Esophagus (tissue), 2 donors: ENCODE measurements at regions not wholly inside any gene's neighbourhood (a gene's known extent, or its start where the extent isn't known, plus 50 kb on each side); places are given as distances from the start of the nearest gene placed in this dataset.

Source experiments
- H3K27ac ChIP-seq, 2 donors: one replicate each; pipeline ENCODE4 v1.5.1; 2013; ENCODE audit warnings: low read depth in 2 of 2, mild to moderate bottlenecking in 2 of 2, inconsistent platforms in 1 of 2, low read length in 1 of 2, moderate library complexity in 1 of 2
- H3K27me3 ChIP-seq, 2 donors: one replicate each; pipeline ENCODE4 v1.6.1; 2013; ENCODE audit warnings: low read length in 2 of 2, control low read depth in 1 of 2, mild to moderate bottlenecking in 1 of 2; ENCODE audit not compliant: insufficient read depth in 2 of 2, control insufficient read depth in 1 of 2
- H3K36me3 ChIP-seq, 2 donors: one replicate each; pipeline ENCODE4 v1.6.1; 2013; ENCODE audit warnings: low read length in 1 of 2; ENCODE audit not compliant: control insufficient read depth in 2 of 2, insufficient read depth in 2 of 2
- H3K4me1 ChIP-seq, 2 donors: one replicate each; pipeline ENCODE4 v1.6.1; 2013; ENCODE audit warnings: low read length in 1 of 2; ENCODE audit not compliant: control insufficient read depth in 2 of 2, insufficient read depth in 2 of 2
- H3K4me3 ChIP-seq, 2 donors: one replicate each; pipeline ENCODE4 v1.5.1; 2013; ENCODE audit warnings: low read length in 2 of 2, mild to moderate bottlenecking in 2 of 2, low read depth in 1 of 2, moderate library complexity in 1 of 2
- H3K9me3 ChIP-seq, 2 donors: one replicate each; pipeline ENCODE4 v1.6.1; 2013; ENCODE audit warnings: mild to moderate bottlenecking in 2 of 2, low read depth in 1 of 2, low read length in 1 of 2, moderate library complexity in 1 of 2; ENCODE audit not compliant: control insufficient read depth in 2 of 2, insufficient read depth in 1 of 2
- WGBS, 2 donors: extraction: QIAGEN DNeasy Blood & Tissue Kit; methylation state at CpG; one replicate each; pipeline ENCODE4 v1.1.7; 2013; 5-methylcytosine and 5-hydroxymethylcytosine counted together
- donor health status: healthy with polysubstance abuse.
- donor health status: Bipolar disorder and iron deficiency.

- no peaks in the 10 kb centered on the region for H3K36me3 ChIP-seq
- no peak overlapping the region for H3K4me3 ChIP-seq
- WGBS, 2 donors, result 58 to 61% methylated on average over 5 of the region's 5 CpGs
- H3K27me3 ChIP-seq, result no peaks in the 10 kb centered on the region
- H3K9me3 ChIP-seq, result peaks cover 0 to 5% of the 10 kb centered on the region in 2 donors
- no peak overlapping the region for H3K27ac ChIP-seq
- H3K4me1 ChIP-seq, result no peaks in the 10 kb centered on the region
These were observed 924.2 kb downstream of the UQCRFS1 start for GRCh38 chr19:28288572-28289264.

GRCh38 chr19:28285917-28286316, 927.0 kb downstream of the UQCRFS1 start:
- peaks cover 0 to 2% of the 10 kb centered on the region in 2 donors for H3K9me3 ChIP-seq
- no peaks in the 10 kb centered on the region for H3K27me3 ChIP-seq
- no peaks in the 10 kb centered on the region for H3K4me1 ChIP-seq
- no peaks in the 10 kb centered on the region for H3K36me3 ChIP-seq
- WGBS, 2 donors, result 82 to 83% methylated on average over 2 of the region's 2 CpGs
- no peak overlapping the region for H3K4me3 ChIP-seq
- H3K27ac ChIP-seq, result no peak overlapping the region

GRCh38 chr19:28285078-28285477, 927.9 kb downstream of the UQCRFS1 start:
- Histone ChIP-seq H3K27ac (no peak overlapping the region), H3K36me3 (no peaks in the 10 kb centered on the region), H3K9me3 (no peaks in the 10 kb centered on the region), H3K27me3 (no peaks in the 10 kb centered on the region), H3K4me1 (no peaks in the 10 kb centered on the region), H3K4me3 (no peak overlapping the region)

GRCh38 chr19:28284389-28284788, 928.6 kb downstream of the UQCRFS1 start:
- H3K36me3 ChIP-seq, result no peaks in the 10 kb centered on the region
- no peak overlapping the region for H3K4me3 ChIP-seq
- H3K4me1 ChIP-seq, result no peaks in the 10 kb centered on the region
- no peaks in the 10 kb centered on the region for H3K27me3 ChIP-seq
- H3K9me3 ChIP-seq, result no peaks in the 10 kb centered on the region
- no peak overlapping the region for H3K27ac ChIP-seq

GRCh38 chr19:28283592-28283991, 929.4 kb downstream of the UQCRFS1 start:
- H3K36me3 ChIP-seq, result no peaks in the 10 kb centered on the region
- H3K27me3 ChIP-seq, result no peaks in the 10 kb centered on the region
- no peak overlapping the region for H3K4me3 ChIP-seq
- H3K9me3 ChIP-seq, result no peaks in the 10 kb centered on the region
- H3K4me1 ChIP-seq, result no peaks in the 10 kb centered on the region
- whole genome bisulfite sequencing, 2 donors, result 82 to 92% methylated on average over 2 of the region's 2 CpGs
- H3K27ac ChIP-seq, result no peak overlapping the region

- Histone ChIP-seq H3K4me1 (no peaks in the 10 kb centered on the region), H3K27me3 (no peaks in the 10 kb centered on the region), H3K27ac (no peak overlapping the region), H3K9me3 (no peaks in the 10 kb centered on the region), H3K4me3 (no peak overlapping the region), H3K36me3 (no peaks in the 10 kb centered on the region)
- 89 to 92% methylated on average over 1 of the region's 1 CpG for WGBS, 2 donors
These were observed 931.3 kb downstream of the UQCRFS1 start for GRCh38 chr19:28281676-28282075.

- no peak overlapping the region for H3K4me3 ChIP-seq
- WGBS, 2 donors, result 35 to 42% methylated on average over 3 of the region's 3 CpGs
- H3K27ac ChIP-seq, result no peak overlapping the region
- peaks cover 3% of the 10 kb centered on the region in 2 donors for H3K9me3 ChIP-seq
- H3K36me3 ChIP-seq, result no peaks in the 10 kb centered on the region
- no peaks in the 10 kb centered on the region for H3K27me3 ChIP-seq
- H3K4me1 ChIP-seq, result no peaks in the 10 kb centered on the region
These were observed 948.4 kb downstream of the UQCRFS1 start for GRCh38 chr19:28264556-28264955.

GRCh38 chr19:28258829-28259228, 954.1 kb downstream of the UQCRFS1 start:
- Histone ChIP-seq H3K9me3 (peaks cover 3 to 6% of the 10 kb centered on the region in 2 donors), H3K4me3 (no peak overlapping the region), H3K27ac (no peak overlapping the region), H3K27me3 (no peaks in the 10 kb centered on the region), H3K4me1 (no peaks in the 10 kb centered on the region), H3K36me3 (no peaks in the 10 kb centered on the region)
- WGBS, 2 donors, result 32 to 44% methylated on average over 3 of the region's 3 CpGs

GRCh38 chr19:28257396-28257795, 955.6 kb downstream of the UQCRFS1 start:
- no peak overlapping the region for H3K4me3 ChIP-seq
- WGBS, 2 donors, result 21 to 26% methylated on average over 1 of the region's 1 CpG
- H3K27ac ChIP-seq, result no peak overlapping the region
- no peaks in the 10 kb centered on the region for H3K4me1 ChIP-seq
- no peaks in the 10 kb centered on the region for H3K36me3 ChIP-seq
- H3K9me3 ChIP-seq, result peaks cover 3 to 6% of the 10 kb centered on the region in 2 donors
- no peaks in the 10 kb centered on the region for H3K27me3 ChIP-seq

- 80 to 89% methylated on average over 2 of the region's 2 CpGs for WGBS, 2 donors
- H3K27ac ChIP-seq, result no peak overlapping the region
These were observed 965.7 kb downstream of the UQCRFS1 start for GRCh38 chr19:28247243-28247642.

More at GRCh38 chr19:28247243-28247642, 965.7 kb downstream of the UQCRFS1 start:
- Histone ChIP-seq H3K9me3 (peaks cover 8 to 9% of the 10 kb centered on the region in 2 donors), H3K27me3 (no peaks in the 10 kb centered on the region), H3K4me3 (no peak overlapping the region), H3K36me3 (no peaks in the 10 kb centered on the region), H3K4me1 (no peaks in the 10 kb centered on the region)
